Adrenal gland (tissue), 5 donors: ENCODE measurements at regions not wholly inside any gene's neighbourhood (a gene's known extent, or its start where the extent isn't known, plus 50 kb on each side); places are given as distances from the start of the nearest gene placed in this dataset.

ENCODE experiments used
- POLR2A ChIP-seq, 2 donors: fragments of 450-650 bp; IDR thresholded peaks; one replicate each; pipeline ENCODE4 v1.6.1; 2017; ENCODE audit warnings: antibody characterized with exemption in 2 of 2, mild to moderate bottlenecking in 2 of 2, moderate library complexity in 1 of 2
- TF ChIP-seq, protein P1 (sequence below), 6 experiments: fragments of 450-650 bp in 4 of 6; fragments of 200-600 bp in 2 of 6; sonication (generic) in 1 of 6; IDR thresholded peaks; 1 replicate in 5 of 6; 2 replicates in 1 of 6; pipeline versions ENCODE4 v1.5.1 to v1.8.0; 2016 to 2021; ENCODE audit warnings: antibody characterized with exemption in 6 of 6, mild to moderate bottlenecking in 2 of 6, moderate library complexity in 1 of 6
- donor health status: DM: no; HTN: no; CAD: no.

DNA sequence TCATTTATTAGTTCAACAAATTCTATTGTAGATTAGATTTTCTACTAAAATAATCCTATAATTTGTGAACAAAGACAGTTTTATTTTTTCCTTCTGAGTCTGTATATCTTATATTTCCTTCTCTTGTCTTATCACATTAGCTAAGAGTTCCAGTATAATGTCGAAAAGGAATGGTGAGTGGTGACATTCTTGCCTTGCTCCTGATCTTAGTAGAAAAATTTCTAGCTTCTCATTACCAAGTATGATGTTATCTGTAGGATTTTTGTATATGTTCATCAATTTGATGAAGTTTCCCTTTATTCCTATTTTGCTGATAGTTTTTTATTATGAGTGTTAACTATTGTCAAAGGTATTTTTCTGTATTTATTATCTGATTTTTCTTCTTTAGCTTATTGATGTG is 756.6 kb upstream of the BCHE start:
- TF ChIP-seq, protein P1, sequence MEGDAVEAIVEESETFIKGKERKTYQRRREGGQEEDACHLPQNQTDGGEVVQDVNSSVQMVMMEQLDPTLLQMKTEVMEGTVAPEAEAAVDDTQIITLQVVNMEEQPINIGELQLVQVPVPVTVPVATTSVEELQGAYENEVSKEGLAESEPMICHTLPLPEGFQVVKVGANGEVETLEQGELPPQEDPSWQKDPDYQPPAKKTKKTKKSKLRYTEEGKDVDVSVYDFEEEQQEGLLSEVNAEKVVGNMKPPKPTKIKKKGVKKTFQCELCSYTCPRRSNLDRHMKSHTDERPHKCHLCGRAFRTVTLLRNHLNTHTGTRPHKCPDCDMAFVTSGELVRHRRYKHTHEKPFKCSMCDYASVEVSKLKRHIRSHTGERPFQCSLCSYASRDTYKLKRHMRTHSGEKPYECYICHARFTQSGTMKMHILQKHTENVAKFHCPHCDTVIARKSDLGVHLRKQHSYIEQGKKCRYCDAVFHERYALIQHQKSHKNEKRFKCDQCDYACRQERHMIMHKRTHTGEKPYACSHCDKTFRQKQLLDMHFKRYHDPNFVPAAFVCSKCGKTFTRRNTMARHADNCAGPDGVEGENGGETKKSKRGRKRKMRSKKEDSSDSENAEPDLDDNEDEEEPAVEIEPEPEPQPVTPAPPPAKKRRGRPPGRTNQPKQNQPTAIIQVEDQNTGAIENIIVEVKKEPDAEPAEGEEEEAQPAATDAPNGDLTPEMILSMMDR (IDR thresholded peaks at IDR 0.05) = no peak
- TF ChIP-seq POLR2A (IDR thresholded peaks at IDR 0.05) = no peak
